HL-60 (cell line): ENCODE measurements at regions not wholly inside any gene's neighbourhood (a gene's known extent, or its start where the extent isn't known, plus 50 kb on each side); places are given as distances from the start of the nearest gene placed in this dataset.

ENCODE experiments used
- DNase-seq, 2 experiments: peaks; one replicate each; pipeline ENCODE4 v3.0.0-alpha.2; 2010 to 2020; ENCODE audit warnings: low read depth in 1 of 2, low spot score in 1 of 2
- H3K27ac ChIP-seq: fragments of 250-450 bp; sonication (Bioruptor Pico); replicated peaks from 2 replicates; pipeline ENCODE4 v1.5.1; 2020; ENCODE audit warnings: mild to moderate bottlenecking, moderate library complexity
- H3K27me3 ChIP-seq: fragments of 250-450 bp; sonication (Bioruptor Pico); 2 replicates; pipeline ENCODE4 v1.5.1; 2021; ENCODE audit warnings: mild to moderate bottlenecking, moderate library complexity; ENCODE audit not compliant: insufficient read depth, poor library complexity, severe bottlenecking
- H3K4me3 ChIP-seq: replicated peaks from 2 replicates; pipeline ENCODE4 v1.5.1; 2011; ENCODE audit warnings: mild to moderate bottlenecking, control low read depth, low read length; ENCODE audit not compliant: insufficient read depth
- GABPA ChIP-seq: IDR thresholded peaks from 2 replicates; pipeline ENCODE4 v1.6.1; 2012; ENCODE audit warnings: low read depth
- POLR2AphosphoS5 ChIP-seq: IDR thresholded peaks from 2 replicates; pipeline ENCODE4 v1.6.1; 2012; ENCODE audit warnings: low read depth
- REST ChIP-seq: IDR thresholded peaks from 2 replicates; pipeline ENCODE4 v1.6.1; 2012; ENCODE audit warnings: low read depth; ENCODE audit not compliant: insufficient replicate concordance
- SPI1 ChIP-seq: IDR thresholded peaks from 2 replicates; pipeline ENCODE4 v1.6.1; 2012; ENCODE audit warnings: low read depth, mild to moderate bottlenecking, borderline replicate concordance
- TF ChIP-seq, protein P1 (sequence below): IDR thresholded peaks from one replicate; pipeline ENCODE4 v1.5.1; 2011; ENCODE audit warnings: low read length, control low read depth, inconsistent platforms; ENCODE audit not compliant: insufficient read depth

GRCh38 chr12:66836623-66837310, 157.9 kb upstream of the GRIP1 start:
- Histone ChIP-seq H3K4me3 (no peak overlapping the region), H3K27ac (no peak overlapping the region), H3K27me3 (no peaks in the 10 kb centered on the region)
- no peak for DNase-seq
- TF ChIP-seq REST, result no peak
- TF ChIP-seq SPI1, result peak; percentile 71
- TF ChIP-seq GABPA, result no peak

- H3K27me3 ChIP-seq, result peaks cover 1% of the 10 kb centered on the region
- no peak overlapping the region for H3K27ac ChIP-seq
- H3K4me3 ChIP-seq, result no peak overlapping the region
- TF ChIP-seq SPI1 (no peak), POLR2AphosphoS5 (no peak), REST (no peak), GABPA (no peak)
- TF ChIP-seq, protein P1, sequence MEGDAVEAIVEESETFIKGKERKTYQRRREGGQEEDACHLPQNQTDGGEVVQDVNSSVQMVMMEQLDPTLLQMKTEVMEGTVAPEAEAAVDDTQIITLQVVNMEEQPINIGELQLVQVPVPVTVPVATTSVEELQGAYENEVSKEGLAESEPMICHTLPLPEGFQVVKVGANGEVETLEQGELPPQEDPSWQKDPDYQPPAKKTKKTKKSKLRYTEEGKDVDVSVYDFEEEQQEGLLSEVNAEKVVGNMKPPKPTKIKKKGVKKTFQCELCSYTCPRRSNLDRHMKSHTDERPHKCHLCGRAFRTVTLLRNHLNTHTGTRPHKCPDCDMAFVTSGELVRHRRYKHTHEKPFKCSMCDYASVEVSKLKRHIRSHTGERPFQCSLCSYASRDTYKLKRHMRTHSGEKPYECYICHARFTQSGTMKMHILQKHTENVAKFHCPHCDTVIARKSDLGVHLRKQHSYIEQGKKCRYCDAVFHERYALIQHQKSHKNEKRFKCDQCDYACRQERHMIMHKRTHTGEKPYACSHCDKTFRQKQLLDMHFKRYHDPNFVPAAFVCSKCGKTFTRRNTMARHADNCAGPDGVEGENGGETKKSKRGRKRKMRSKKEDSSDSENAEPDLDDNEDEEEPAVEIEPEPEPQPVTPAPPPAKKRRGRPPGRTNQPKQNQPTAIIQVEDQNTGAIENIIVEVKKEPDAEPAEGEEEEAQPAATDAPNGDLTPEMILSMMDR, result no peak
- DNase-seq, result no peak
Measured at GRCh38 chr12:66837311-66837627, 158.4 kb upstream of the GRIP1 start.

DNA sequence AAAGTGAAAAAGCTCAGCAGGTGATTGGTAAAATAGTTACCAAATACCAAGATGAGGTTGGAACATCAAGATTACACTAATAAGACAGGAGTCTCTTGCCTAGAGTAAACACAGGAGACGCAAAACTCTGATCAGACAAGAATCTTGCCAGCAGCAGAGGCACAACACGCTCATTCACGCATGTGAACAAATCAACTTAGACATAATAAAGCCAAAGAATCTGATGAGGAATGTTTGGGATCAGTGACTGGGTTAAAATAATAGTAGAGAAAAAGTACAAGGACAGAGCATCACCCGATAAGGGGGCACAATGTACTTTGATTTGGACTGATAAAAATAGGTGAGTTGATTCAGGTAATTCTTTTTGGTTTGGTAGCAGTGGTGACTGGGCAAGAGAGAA, 159.5 kb upstream of the GRIP1 start:
- Histone ChIP-seq H3K4me3 (no peak overlapping the region), H3K27ac (no peak overlapping the region), H3K27me3 (peaks cover 2% of the 10 kb centered on the region)
- TF ChIP-seq, protein P1, result no peak
- no peak for TF ChIP-seq REST
- TF ChIP-seq GABPA, result no peak
- DNase-seq, result no peak

GRCh38 chr12:66848967-66849366, 170.1 kb upstream of the GRIP1 start:
- no peak overlapping the region for H3K27ac ChIP-seq
- H3K27me3 ChIP-seq, result no peaks in the 10 kb centered on the region

More at GRCh38 chr12:66848967-66849366, 170.1 kb upstream of the GRIP1 start:
- TF ChIP-seq REST, result peak; percentile 91
- no peak for TF ChIP-seq POLR2AphosphoS5
- no peak overlapping the region for H3K4me3 ChIP-seq
- no peak for DNase-seq
